ENCODE measurements at regions not wholly inside any gene's neighbourhood (a gene's known extent, or its start where the extent isn't known, plus 50 kb on each side); places are given as distances from the start of the nearest gene placed in this dataset.

GRCh38 chr10:106327747-106328146 lies 836.8 kb downstream of the SORCS1 start:
- POLR2A ChIA-PET, result no interaction called here
- Histone ChIP-seq H3K9me3 (replicated peaks; ENCODE audit: control insufficient read depth, insufficient read depth, low read length) (peaks cover 3% of the 10 kb centered on the region), H4K20me1 (replicated peaks; ENCODE audit: control insufficient read depth, extremely low read depth, insufficient read depth, low read length) (no peaks in the 10 kb centered on the region), H3K27me3 (ENCODE audit: control insufficient read depth in 2 of 2, insufficient read depth in 2 of 2, low read length in 2 of 2) (no peaks in the 10 kb centered on the region), H3K4me1 (ENCODE audit: control insufficient read depth, extremely low read depth, insufficient read depth, low read length) (no peaks in the 10 kb centered on the region), H3K36me3 (ENCODE audit: control insufficient read depth in 2 of 2, extremely low read depth in 1 of 2, insufficient read depth in 2 of 2, low read length in 2 of 2) (no peaks in the 10 kb centered on the region), H3K4me3 (replicated peaks in 1 of 3; ENCODE audit: insufficient read depth in 1 of 3, low read depth in 1 of 3, low read length in 3 of 3) (no peak overlapping the region), H2AFZ (ENCODE audit: low read depth, low read length) (no peak overlapping the region), H3K4me2 (ENCODE audit: insufficient read depth, low read length) (no peak overlapping the region), H3K79me2 (ENCODE audit: control insufficient read depth, insufficient read depth, low read length) (no peaks in the 10 kb centered on the region), H3K9me1 (replicated peaks; ENCODE audit: control insufficient read depth, extremely low read depth, insufficient read depth, low read length) (no peaks in the 10 kb centered on the region), H3K9ac (replicated peaks; ENCODE audit: extremely low read depth, insufficient read depth, low read length) (no peak overlapping the region), H3K27ac (ENCODE audit: insufficient read depth, low read depth, low read length) (no peak overlapping the region)
- intact Hi-C loops (cut with micrococcal nuclease) (no loop called here), dilution Hi-C loops (cut with MboI; ENCODE audit: extremely low pct_ligation_motif_present, low sequenced_read_pairs) (no loop called here)
- BruUV-seq (replicated peaks), result no TSS peak
- TF ChIP-seq POLR2A (IDR thresholded peaks at IDR 0.05; ENCODE audit: low read depth, low read length) (no peak), CTCF (IDR thresholded peaks at IDR 0.05; ENCODE audit: extremely low read depth in 1 of 2, insufficient read depth in 1 of 2, low read depth in 1 of 2, low read length in 2 of 2) (no peak), POLR2AphosphoS5 (IDR thresholded peaks at IDR 0.05; ENCODE audit: insufficient read depth, low read depth, low read length) (no peak), FOS (IDR thresholded peaks at IDR 0.05; ENCODE audit: borderline replicate concordance, insufficient read depth, low read length) (no peak), GATA2 (IDR thresholded peaks at IDR 0.05; ENCODE audit: insufficient read depth, insufficient read length, low read depth, low read length) (no peak), MAX (IDR thresholded peaks at IDR 0.05; ENCODE audit: insufficient read depth, insufficient read length) (no peak), EZH2 (IDR thresholded peaks at IDR 0.05; ENCODE audit: borderline replicate concordance, low read depth, low read length, severe bottlenecking) (no peak), MYC (IDR thresholded peaks at IDR 0.05; ENCODE audit: low read depth, low read length) (no peak), JUN (IDR thresholded peaks at IDR 0.05; ENCODE audit: borderline replicate concordance, insufficient read depth, insufficient read length, low read depth) (no peak)
- CTCF ChIA-PET, result no interaction called here
- no peak for DNase-seq (ENCODE audit: low read depth, low spot score)
- no peak for FAIRE-seq

Data from endothelial cell of umbilical vein (primary cell).